WTC11 (cell line): ENCODE measurements at regions not wholly inside any gene's neighbourhood (a gene's known extent, or its start where the extent isn't known, plus 50 kb on each side); places are given as distances from the start of the nearest gene placed in this dataset.

Experiments used
- ATAC-seq: fragments of 200-7000 bp; cut with Tn5 transposase; 2 replicates; pipeline ENCODE4 v1.10.0; 2021; ENCODE audit warnings: mild to moderate bottlenecking, moderate library complexity
- CTCF ChIA-PET: fragments of 300-600 bp; sonication (Branson Sonifier 250); formaldehyde crosslinking; loops from one replicate; lab custom pipeline; 2021; ENCODE audit warnings: antibody characterized with exemption; lab: Charles Lee
- POLR2A ChIA-PET: fragments of 350-600 bp; sonication (Branson Sonifier 250); formaldehyde crosslinking; loops from one replicate; lab custom pipeline; 2021; ENCODE audit warnings: antibody characterized with exemption; lab: Charles Lee
- DNase-seq: peaks from one replicate; pipeline ENCODE4 v3.0.0; 2021; ENCODE audit warnings: low spot score
- H3K27ac Mint-ChIP-seq: 2 replicates; pipeline ENCODE4 v1.8.0; 2021; ENCODE audit warnings: mixed read lengths
- H3K27me3 Mint-ChIP-seq: 2 replicates; pipeline ENCODE4 v1.8.0; 2021; ENCODE audit warnings: low read depth, mild to moderate bottlenecking, moderate library complexity, mixed read lengths
- H3K36me3 Mint-ChIP-seq: 2 replicates; pipeline ENCODE4 v1.8.0; 2021; ENCODE audit warnings: mixed read lengths
- H3K4me1 Mint-ChIP-seq: 2 replicates; pipeline ENCODE4 v1.8.0; 2022; ENCODE audit warnings: mixed read lengths
- H3K4me3 Mint-ChIP-seq: 2 replicates; pipeline ENCODE4 v1.8.0; 2021; ENCODE audit warnings: mild to moderate bottlenecking, moderate library complexity, mixed read lengths
- H3K9me3 Mint-ChIP-seq: 2 replicates; pipeline ENCODE4 v1.8.0; 2021; ENCODE audit warnings: mixed read lengths
- CTCF ChIP-seq: fragments of 200-600 bp; IDR thresholded peaks from 2 replicates; pipeline ENCODE4 v1.8.0; 2022; ENCODE audit warnings: antibody characterized with exemption
- ETV6 ChIP-seq: sonication (generic); formaldehyde crosslinking; IDR thresholded peaks from 2 replicates; pipeline ENCODE4 v1.8.1; 2022; ENCODE audit warnings: mild to moderate bottlenecking, missing genetic modification reagents
- PRDM15 ChIP-seq: sonication (generic); formaldehyde crosslinking; IDR thresholded peaks from 2 replicates; pipeline ENCODE4 v1.8.0; 2022; ENCODE audit warnings: missing genetic modification reagents
- SOX15 ChIP-seq: fragments of 250-450 bp; sonication (Bioruptor Pico); IDR thresholded peaks from 2 replicates; pipeline ENCODE4 v1.9.0; 2021; ENCODE audit warnings: mild to moderate bottlenecking
- ZMAT4 ChIP-seq: fragments of 250-450 bp; sonication (Bioruptor Pico); IDR thresholded peaks from 2 replicates; pipeline ENCODE4 v1.9.0; 2021; ENCODE audit warnings: mild to moderate bottlenecking
- TF ChIP-seq, protein P1 (sequence below): fragments of 250-450 bp; sonication (Bioruptor Pico); IDR thresholded peaks from 2 replicates; pipeline ENCODE4 v1.9.0; 2021; ENCODE audit warnings: mild to moderate bottlenecking, borderline replicate concordance
- TF ChIP-seq, protein P2 (sequence below): fragments of 250-450 bp; sonication (Bioruptor Pico); IDR thresholded peaks from 2 replicates; pipeline ENCODE4 v1.9.0; 2021; ENCODE audit warnings: moderate library complexity, mild to moderate bottlenecking, inconsistent platforms, borderline replicate concordance

DNA sequence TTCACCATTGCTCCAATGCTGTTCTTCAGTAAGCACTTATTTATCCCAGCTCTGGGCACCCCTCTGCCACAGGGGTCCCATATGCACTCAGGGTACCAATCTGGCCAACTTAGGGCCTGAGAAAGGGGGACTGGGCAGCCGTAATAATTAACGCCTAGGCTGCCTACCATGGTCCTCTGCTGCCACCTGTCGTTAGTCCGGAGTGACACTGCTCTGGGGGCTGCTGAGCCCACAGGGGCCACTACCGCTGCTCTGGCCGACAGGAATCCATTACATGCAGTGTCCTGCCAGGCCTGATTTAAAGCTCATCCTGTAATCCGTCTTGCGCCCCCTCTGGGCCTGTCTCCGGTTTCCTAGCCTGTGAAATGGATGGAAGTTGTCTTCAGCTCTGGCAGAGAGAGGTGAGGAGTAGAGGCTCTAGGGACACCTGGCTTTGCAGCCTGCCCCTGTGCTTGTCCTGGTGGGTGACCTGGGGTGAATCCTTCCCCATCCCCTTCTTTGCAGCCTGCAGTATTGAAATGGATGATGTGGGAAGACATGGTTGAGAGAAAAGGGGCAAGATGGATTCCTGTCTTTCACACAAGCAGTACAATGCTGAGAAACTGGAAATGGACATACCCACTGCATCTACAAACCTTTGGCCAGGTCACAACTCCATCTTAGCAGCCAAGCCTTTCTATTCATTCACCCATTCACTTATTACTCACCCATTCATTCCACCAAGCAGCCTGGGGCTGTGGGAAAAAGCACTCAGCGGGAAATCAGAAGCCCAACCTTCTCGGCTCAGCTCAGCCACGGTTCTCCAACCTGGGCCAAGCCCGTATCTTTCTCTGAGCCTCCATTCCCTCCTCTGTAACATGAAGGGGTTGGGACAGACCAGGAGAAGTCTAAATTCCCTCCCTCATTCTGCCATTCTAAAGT lies 116.3 kb upstream of the NALF2 start:
- no peaks in the 10 kb centered on the region for H3K36me3 Mint-ChIP-seq
- peak; percentile 98 for ATAC-seq
- POLR2A ChIA-PET: interaction anchor here (0.7 kb wide), 1 partner anchor 98 kb away, joined by 3 read pairs; no protein-coding TSS in a partner anchor
- H3K27me3 Mint-ChIP-seq: peaks cover 28% of the 10 kb centered on the region
- TF ChIP-seq, protein P1, sequence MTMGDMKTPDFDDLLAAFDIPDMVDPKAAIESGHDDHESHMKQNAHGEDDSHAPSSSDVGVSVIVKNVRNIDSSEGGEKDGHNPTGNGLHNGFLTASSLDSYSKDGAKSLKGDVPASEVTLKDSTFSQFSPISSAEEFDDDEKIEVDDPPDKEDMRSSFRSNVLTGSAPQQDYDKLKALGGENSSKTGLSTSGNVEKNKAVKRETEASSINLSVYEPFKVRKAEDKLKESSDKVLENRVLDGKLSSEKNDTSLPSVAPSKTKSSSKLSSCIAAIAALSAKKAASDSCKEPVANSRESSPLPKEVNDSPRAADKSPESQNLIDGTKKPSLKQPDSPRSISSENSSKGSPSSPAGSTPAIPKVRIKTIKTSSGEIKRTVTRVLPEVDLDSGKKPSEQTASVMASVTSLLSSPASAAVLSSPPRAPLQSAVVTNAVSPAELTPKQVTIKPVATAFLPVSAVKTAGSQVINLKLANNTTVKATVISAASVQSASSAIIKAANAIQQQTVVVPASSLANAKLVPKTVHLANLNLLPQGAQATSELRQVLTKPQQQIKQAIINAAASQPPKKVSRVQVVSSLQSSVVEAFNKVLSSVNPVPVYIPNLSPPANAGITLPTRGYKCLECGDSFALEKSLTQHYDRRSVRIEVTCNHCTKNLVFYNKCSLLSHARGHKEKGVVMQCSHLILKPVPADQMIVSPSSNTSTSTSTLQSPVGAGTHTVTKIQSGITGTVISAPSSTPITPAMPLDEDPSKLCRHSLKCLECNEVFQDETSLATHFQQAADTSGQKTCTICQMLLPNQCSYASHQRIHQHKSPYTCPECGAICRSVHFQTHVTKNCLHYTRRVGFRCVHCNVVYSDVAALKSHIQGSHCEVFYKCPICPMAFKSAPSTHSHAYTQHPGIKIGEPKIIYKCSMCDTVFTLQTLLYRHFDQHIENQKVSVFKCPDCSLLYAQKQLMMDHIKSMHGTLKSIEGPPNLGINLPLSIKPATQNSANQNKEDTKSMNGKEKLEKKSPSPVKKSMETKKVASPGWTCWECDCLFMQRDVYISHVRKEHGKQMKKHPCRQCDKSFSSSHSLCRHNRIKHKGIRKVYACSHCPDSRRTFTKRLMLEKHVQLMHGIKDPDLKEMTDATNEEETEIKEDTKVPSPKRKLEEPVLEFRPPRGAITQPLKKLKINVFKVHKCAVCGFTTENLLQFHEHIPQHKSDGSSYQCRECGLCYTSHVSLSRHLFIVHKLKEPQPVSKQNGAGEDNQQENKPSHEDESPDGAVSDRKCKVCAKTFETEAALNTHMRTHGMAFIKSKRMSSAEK: no peak
- TF ChIP-seq ETV6 (CRISPR knock-in tag) (peak; percentile 37; the same call in 1 of the 2 replicates), CTCF (peak; percentile 63)
- TF ChIP-seq, all 79 proteins: peak for 2
- Mint-ChIP-seq H3K4me3 (no peak overlapping the region), H3K27ac (no peak overlapping the region), H3K9me3 (no peaks in the 10 kb centered on the region), H3K4me1 (peaks cover 23% of the 10 kb centered on the region)
- peak; percentile 82 for DNase-seq
- CTCF ChIA-PET: interaction anchor here (0.5 to 3.1 kb wide), 79 partner anchors 9 to 706 kb away, joined by 3 to 49 read pairs (median 5); partner anchors contain the start of gene EFNB1

DNA sequence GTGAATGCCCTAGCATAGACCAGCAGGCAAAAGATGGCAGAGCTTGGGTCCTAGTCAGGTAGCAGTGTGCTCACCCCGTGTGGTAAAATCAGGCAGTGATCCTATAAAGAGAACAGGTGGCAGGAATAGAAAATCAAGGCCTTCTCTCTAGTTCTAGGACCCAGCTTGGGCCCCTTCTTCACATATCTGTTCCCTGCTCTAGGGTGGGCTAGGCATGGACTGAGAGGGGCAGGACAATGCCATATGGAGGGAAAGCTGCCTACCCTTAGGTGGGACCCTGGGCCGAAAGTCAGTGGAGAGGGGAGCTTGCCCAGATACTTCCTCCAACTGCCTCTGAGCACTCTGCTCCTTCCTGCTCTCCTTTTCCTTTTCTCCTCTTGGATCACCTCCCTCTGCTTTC lies 117.4 kb upstream of the NALF2 start:
- CTCF ChIA-PET: interaction anchor here (0.5 to 3.1 kb wide), 25 partner anchors 7 to 708 kb away, joined by 3 to 49 read pairs (median 7); partner anchors contain the start of gene EFNB1
- no peak for ATAC-seq
- Mint-ChIP-seq H3K4me3 (no peak overlapping the region), H3K4me1 (peaks cover 23% of the 10 kb centered on the region), H3K27me3 (peaks cover 27% of the 10 kb centered on the region), H3K9me3 (no peaks in the 10 kb centered on the region), H3K27ac (no peak overlapping the region), H3K36me3 (no peaks in the 10 kb centered on the region)
- POLR2A ChIA-PET: no interaction called here
- TF ChIP-seq, protein P1: no peak
- TF ChIP-seq PRDM15 (CRISPR knock-in tag) (no peak), ZMAT4 (no peak), SOX15 (no peak)
- TF ChIP-seq, protein P2, sequence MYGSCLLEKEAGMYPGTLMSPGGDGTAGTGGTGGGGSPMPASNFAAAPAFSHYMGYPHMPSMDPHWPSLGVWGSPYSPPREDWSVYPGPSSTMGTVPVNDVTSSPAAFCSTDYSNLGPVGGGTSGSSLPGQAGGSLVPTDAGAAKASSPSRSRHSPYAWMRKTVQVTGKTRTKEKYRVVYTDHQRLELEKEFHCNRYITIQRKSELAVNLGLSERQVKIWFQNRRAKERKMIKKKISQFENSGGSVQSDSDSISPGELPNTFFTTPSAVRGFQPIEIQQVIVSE (CRISPR knock-in tag): no peak
- no peak for DNase-seq
